ENCODE measurements at regions not wholly inside any gene's neighbourhood (a gene's known extent, or its start where the extent isn't known, plus 50 kb on each side); places are given as distances from the start of the nearest gene placed in this dataset.

- no peaks in the 10 kb centered on the region for H3K9me3 ChIP-seq
- WGBS, 2 donors: 61 to 83% methylated on average over 3 of the region's 3 CpGs
- H3K27ac ChIP-seq: no peak overlapping the region
- no peaks in the 10 kb centered on the region for H3K27me3 ChIP-seq
- TF ChIP-seq POLR2A (IDR thresholded peaks at IDR 0.05) (no peak), POLR2AphosphoS5 (IDR thresholded peaks at IDR 0.05) (no peak)
- no peaks in the 10 kb centered on the region for H3K36me3 ChIP-seq
- H3K4me3 ChIP-seq: no peak overlapping the region
- H3K4me1 ChIP-seq: peaks cover 0 to 16% (median 4%) of the 10 kb centered on the region in 4 donors
- intact Hi-C loops (cut with DNase I): no loop called here
- DNase-seq: no peak
These were observed 84.0 kb upstream of the PRICKLE1 start for GRCh38 chr12:42673535-42673934.

- intact Hi-C loops (cut with DNase I): no loop called here
- peaks cover 0 to 12% (median 4%) of the 10 kb centered on the region in 4 donors for H3K4me1 ChIP-seq
- TF ChIP-seq CTCF (IDR thresholded peaks at IDR 0.05) (no peak), POLR2AphosphoS5 (IDR thresholded peaks at IDR 0.05) (no peak), EP300 (IDR thresholded peaks at IDR 0.05) (no peak), POLR2A (IDR thresholded peaks at IDR 0.05) (no peak)
- no peak overlapping the region for H3K27ac ChIP-seq
- no peak for DNase-seq
- no peaks in the 10 kb centered on the region for H3K27me3 ChIP-seq
- no peaks in the 10 kb centered on the region for H3K36me3 ChIP-seq
- no peak overlapping the region for H3K4me3 ChIP-seq
- no peaks in the 10 kb centered on the region for H3K9me3 ChIP-seq
These were observed 81.2 kb upstream of the PRICKLE1 start for GRCh38 chr12:42670719-42671118.

GRCh38 chr12:42669553-42669952 lies 80.0 kb upstream of the PRICKLE1 start:
- no peak for DNase-seq
- H3K4me3 ChIP-seq: no peak overlapping the region
- intact Hi-C loops (cut with DNase I): no loop called here
- no peaks in the 10 kb centered on the region for H3K27me3 ChIP-seq
- TF ChIP-seq CTCF (IDR thresholded peaks at IDR 0.05) (no peak), POLR2A (IDR thresholded peaks at IDR 0.05) (no peak), EP300 (IDR thresholded peaks at IDR 0.05) (no peak), POLR2AphosphoS5 (IDR thresholded peaks at IDR 0.05) (no peak)
- 46 to 53% methylated on average over 2 of the region's 2 CpGs for WGBS, 2 donors
- H3K9me3 ChIP-seq: no peaks in the 10 kb centered on the region
- no peak overlapping the region for H3K27ac ChIP-seq
- no peaks in the 10 kb centered on the region for H3K36me3 ChIP-seq
- H3K4me1 ChIP-seq: peaks cover 0 to 12% (median 4%) of the 10 kb centered on the region in 4 donors

- 53 to 73% methylated on average over 5 of the region's 5 CpGs for WGBS, 2 donors
- TF ChIP-seq POLR2A (IDR thresholded peaks at IDR 0.05): no peak
- H3K27me3 ChIP-seq: no peaks in the 10 kb centered on the region
- H3K36me3 ChIP-seq: no peaks in the 10 kb centered on the region
- H3K4me3 ChIP-seq: no peak overlapping the region
- DNase-seq: no peak
- no peak overlapping the region for H3K27ac ChIP-seq
- no peaks in the 10 kb centered on the region for H3K9me3 ChIP-seq
- intact Hi-C loops (cut with DNase I): no loop called here
- H3K4me1 ChIP-seq: peaks cover 0 to 12% (median 4%) of the 10 kb centered on the region in 4 donors
These were observed 77.2 kb upstream of the PRICKLE1 start for GRCh38 chr12:42666671-42667243.

- 50 to 77% methylated on average over 3 of the region's 3 CpGs for WGBS, 2 donors
- Histone ChIP-seq H3K36me3 (no peaks in the 10 kb centered on the region), H3K9me3 (no peaks in the 10 kb centered on the region), H3K27ac (no peak overlapping the region), H3K4me3 (no peak overlapping the region), H3K4me1 (no peaks in the 10 kb centered on the region), H3K27me3 (no peaks in the 10 kb centered on the region)
- no peak for TF ChIP-seq CTCF (IDR thresholded peaks at IDR 0.05)
- TF ChIP-seq POLR2AphosphoS5 (IDR thresholded peaks at IDR 0.05): no peak
- TF ChIP-seq POLR2A (IDR thresholded peaks at IDR 0.05): no peak
- no peak for TF ChIP-seq EP300 (IDR thresholded peaks at IDR 0.05)
- intact Hi-C loops (cut with DNase I): no loop called here
- no peak for DNase-seq
These were observed 74.1 kb upstream of the PRICKLE1 start for GRCh38 chr12:42663621-42664020.
